NCI-H1436 (cell line): ENCODE measurements at regions not wholly inside any gene's neighbourhood (a gene's known extent, or its start where the extent isn't known, plus 50 kb on each side); places are given as distances from the start of the nearest gene placed in this dataset.
"Not testable (repeated sequence)": the region's sequence is repeated elsewhere in the genome, so short reads cannot be mapped to it uniquely, and the experiment has no call there.

Experiments
- DNase-seq: peaks from one replicate; lab custom pipeline; 2025; lab: John Stamatoyannopoulos, UW

- DNase-seq: no peak
Observed at GRCh38 chr2:48190230-48190629, 124.3 kb upstream of the FOXN2 start.

GRCh38 chr2:48194641-48195040 lies 119.8 kb upstream of the FOXN2 start:
- no peak for DNase-seq

GRCh38 chr2:48195169-48195568 lies 119.3 kb upstream of the FOXN2 start:
- DNase-seq: no peak

- no peak for DNase-seq
Observed at GRCh38 chr2:48197618-48198017, 116.9 kb upstream of the FOXN2 start.

- no peak for DNase-seq
Observed at GRCh38 chr2:48198371-48198770, 116.1 kb upstream of the FOXN2 start.

- no peak for DNase-seq
Observed at GRCh38 chr2:48199070-48199469, 115.4 kb upstream of the FOXN2 start.

- DNase-seq: no peak
Observed at GRCh38 chr2:48200620-48201293, 113.7 kb upstream of the FOXN2 start.

- DNase-seq: not testable (repeated sequence)
Observed at GRCh38 chr2:48201435-48201834, 113.0 kb upstream of the FOXN2 start.

GRCh38 chr2:48202863-48203642 lies 111.4 kb upstream of the FOXN2 start:
- DNase-seq: no peak

- no peak for DNase-seq
Observed at GRCh38 chr2:48203668-48204067, 110.8 kb upstream of the FOXN2 start.

- DNase-seq: no peak
Observed at GRCh38 chr2:48204750-48205136, 109.7 kb upstream of the FOXN2 start.

GRCh38 chr2:48205137-48205798 lies 109.2 kb upstream of the FOXN2 start:
- DNase-seq: no peak

- not testable (repeated sequence) for DNase-seq
Observed at GRCh38 chr2:48206056-48206656, 108.3 kb upstream of the FOXN2 start.

GRCh38 chr2:48207201-48207641 lies 107.3 kb upstream of the FOXN2 start:
- no peak for DNase-seq

GRCh38 chr2:48207851-48208250 lies 106.6 kb upstream of the FOXN2 start:
- DNase-seq: no peak

GRCh38 chr2:48209214-48209885 lies 105.1 kb upstream of the FOXN2 start:
- no peak for DNase-seq

- no peak for DNase-seq
Observed at GRCh38 chr2:48210189-48210588, 104.3 kb upstream of the FOXN2 start.

- DNase-seq: no peak
Observed at GRCh38 chr2:48213646-48214045, 100.8 kb upstream of the FOXN2 start.

- no peak for DNase-seq
Observed at GRCh38 chr2:48218169-48218568, 96.3 kb upstream of the FOXN2 start.

- no peak for DNase-seq
Observed at GRCh38 chr2:48219234-48219554, 95.3 kb upstream of the FOXN2 start.

- DNase-seq: no peak
Observed at GRCh38 chr2:48219555-48220436, 94.7 kb upstream of the FOXN2 start.
